WTC11 (cell line): ENCODE measurements at regions not wholly inside any gene's neighbourhood (a gene's known extent, or its start where the extent isn't known, plus 50 kb on each side); places are given as distances from the start of the nearest gene placed in this dataset.

Source experiments
- ATAC-seq: fragments of 200-7000 bp; cut with Tn5 transposase; 2 replicates; pipeline ENCODE4 v1.10.0; 2021; ENCODE audit warnings: mild to moderate bottlenecking, moderate library complexity
- CTCF ChIA-PET: fragments of 300-600 bp; sonication (Branson Sonifier 250); formaldehyde crosslinking; loops from one replicate; lab custom pipeline; 2021; ENCODE audit warnings: antibody characterized with exemption; lab: Charles Lee
- POLR2A ChIA-PET: fragments of 350-600 bp; sonication (Branson Sonifier 250); formaldehyde crosslinking; loops from one replicate; lab custom pipeline; 2021; ENCODE audit warnings: antibody characterized with exemption; lab: Charles Lee
- DNase-seq: peaks from one replicate; pipeline ENCODE4 v3.0.0; 2021; ENCODE audit warnings: low spot score
- H3K27ac Mint-ChIP-seq: 2 replicates; pipeline ENCODE4 v1.8.0; 2021; ENCODE audit warnings: mixed read lengths
- H3K27me3 Mint-ChIP-seq: 2 replicates; pipeline ENCODE4 v1.8.0; 2021; ENCODE audit warnings: low read depth, mild to moderate bottlenecking, moderate library complexity, mixed read lengths
- H3K36me3 Mint-ChIP-seq: 2 replicates; pipeline ENCODE4 v1.8.0; 2021; ENCODE audit warnings: mixed read lengths
- H3K4me1 Mint-ChIP-seq: 2 replicates; pipeline ENCODE4 v1.8.0; 2022; ENCODE audit warnings: mixed read lengths
- H3K4me3 Mint-ChIP-seq: 2 replicates; pipeline ENCODE4 v1.8.0; 2021; ENCODE audit warnings: mild to moderate bottlenecking, moderate library complexity, mixed read lengths
- H3K9me3 Mint-ChIP-seq: 2 replicates; pipeline ENCODE4 v1.8.0; 2021; ENCODE audit warnings: mixed read lengths
- CREB1 ChIP-seq: sonication (generic); formaldehyde crosslinking; IDR thresholded peaks from 2 replicates; pipeline ENCODE4 v1.8.0; 2023; ENCODE audit warnings: mild to moderate bottlenecking, missing genetic modification reagents
- FOXJ3 ChIP-seq: sonication (generic); formaldehyde crosslinking; IDR thresholded peaks from 2 replicates; pipeline ENCODE4 v1.9.0; 2021; ENCODE audit warnings: missing genetic modification reagents, mild to moderate bottlenecking, borderline replicate concordance
- GABPB1 ChIP-seq: sonication (generic); formaldehyde crosslinking; IDR thresholded peaks from 2 replicates; pipeline ENCODE4 v1.8.1; 2023; ENCODE audit warnings: mild to moderate bottlenecking, missing genetic modification reagents
- HMGA2 ChIP-seq: fragments of 250-450 bp; sonication (Bioruptor Pico); IDR thresholded peaks from 2 replicates; pipeline ENCODE4 v1.4.0; 2021; ENCODE audit warnings: mild to moderate bottlenecking, moderate library complexity
- KAT7 ChIP-seq: sonication (generic); formaldehyde crosslinking; IDR thresholded peaks from 2 replicates; pipeline ENCODE4 v1.8.1; 2023; ENCODE audit warnings: missing genetic modification reagents, mild to moderate bottlenecking, borderline replicate concordance
- NR3C1 ChIP-seq: sonication (generic); formaldehyde crosslinking; conservative IDR thresholded peaks from 2 replicates; pipeline ENCODE4 v1.8.1; 2023; ENCODE audit warnings: low read depth, mild to moderate bottlenecking, missing genetic modification reagents
- RORB ChIP-seq: fragments of 250-450 bp; sonication (Bioruptor Pico); IDR thresholded peaks from 2 replicates; pipeline ENCODE4 v1.9.0; 2021; ENCODE audit warnings: mild to moderate bottlenecking
- SMAD4 ChIP-seq: sonication (generic); formaldehyde crosslinking; IDR thresholded peaks from 2 replicates; pipeline ENCODE4 v1.8.0; 2022; ENCODE audit warnings: mild to moderate bottlenecking, missing genetic modification reagents
- SOX15 ChIP-seq: fragments of 250-450 bp; sonication (Bioruptor Pico); IDR thresholded peaks from 2 replicates; pipeline ENCODE4 v1.9.0; 2021; ENCODE audit warnings: mild to moderate bottlenecking
- ZNF263 ChIP-seq: sonication (generic); formaldehyde crosslinking; IDR thresholded peaks from 2 replicates; pipeline ENCODE4 v1.8.1; 2022; ENCODE audit warnings: low read depth, mild to moderate bottlenecking, moderate library complexity, missing genetic modification reagents
- TF ChIP-seq, protein P1 (sequence below): sonication (generic); formaldehyde crosslinking; IDR thresholded peaks from 2 replicates; pipeline ENCODE4 v1.8.0; 2023; ENCODE audit warnings: missing genetic modification reagents, mild to moderate bottlenecking, borderline replicate concordance
- TF ChIP-seq, protein P2 (sequence below): sonication (generic); formaldehyde crosslinking; IDR thresholded peaks from 2 replicates; pipeline ENCODE4 v1.8.0; 2022; ENCODE audit warnings: mild to moderate bottlenecking, missing genetic modification reagents
- TF ChIP-seq, protein P3 (sequence below): sonication (generic); formaldehyde crosslinking; IDR thresholded peaks from 2 replicates; pipeline ENCODE4 v1.8.0; 2023; ENCODE audit warnings: mild to moderate bottlenecking, missing genetic modification reagents
- TF ChIP-seq, protein P4 (sequence below): sonication (generic); formaldehyde crosslinking; IDR thresholded peaks from 2 replicates; pipeline ENCODE4 v1.8.0; 2023; ENCODE audit warnings: missing genetic modification reagents
- TF ChIP-seq, protein P5 (sequence below): fragments of 250-450 bp; sonication (Bioruptor Pico); IDR thresholded peaks from 2 replicates; pipeline ENCODE4 v1.9.0; 2021; ENCODE audit warnings: moderate library complexity, mild to moderate bottlenecking, inconsistent platforms, borderline replicate concordance
- TF ChIP-seq, protein P6 (sequence below): sonication (generic); formaldehyde crosslinking; IDR thresholded peaks from 2 replicates; pipeline ENCODE4 v1.8.1; 2023; ENCODE audit warnings: mild to moderate bottlenecking, missing genetic modification reagents
- TF ChIP-seq, protein P7 (sequence below): sonication (generic); formaldehyde crosslinking; IDR thresholded peaks from 2 replicates; pipeline ENCODE4 v1.8.0; 2022; ENCODE audit warnings: mild to moderate bottlenecking, missing genetic modification reagents
- TF ChIP-seq, protein P8 (sequence below): sonication (generic); formaldehyde crosslinking; IDR thresholded peaks from 2 replicates; pipeline ENCODE4 v1.8.1; 2022; ENCODE audit warnings: low read depth, mild to moderate bottlenecking, moderate library complexity, missing genetic modification reagents, borderline replicate concordance
- TF ChIP-seq, protein P9 (sequence below): sonication (generic); formaldehyde crosslinking; conservative IDR thresholded peaks from 2 replicates; pipeline ENCODE4 v1.8.1; 2022; ENCODE audit warnings: mild to moderate bottlenecking, missing genetic modification reagents
- TF ChIP-seq, protein P10 (sequence below): sonication (generic); formaldehyde crosslinking; IDR thresholded peaks from 2 replicates; pipeline ENCODE4 v1.8.0; 2022; ENCODE audit warnings: mild to moderate bottlenecking, missing genetic modification reagents

DNA sequence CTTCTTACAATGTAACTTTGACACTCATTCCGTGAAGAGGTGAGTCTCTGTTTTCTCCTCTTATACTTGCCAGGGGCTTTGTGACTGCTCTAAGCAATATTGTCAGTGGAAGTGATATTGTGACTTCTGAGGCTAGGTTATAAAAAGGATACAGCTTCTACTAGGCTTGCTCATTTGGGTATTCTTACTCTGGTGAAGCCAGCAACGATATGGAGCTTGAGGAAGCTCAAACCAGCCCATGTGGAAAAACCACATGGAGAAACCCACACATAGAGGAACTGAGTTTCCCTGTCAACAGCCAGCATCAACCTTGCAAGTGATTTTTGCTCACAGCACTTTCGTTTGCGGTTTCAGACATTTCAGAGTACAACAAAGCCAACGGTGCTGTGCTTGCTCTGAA lies 149.6 kb upstream of the SEMA3E start:
- no peaks in the 10 kb centered on the region for H3K36me3 Mint-ChIP-seq
- peaks cover 8% of the 10 kb centered on the region for H3K9me3 Mint-ChIP-seq
- TF ChIP-seq, protein P1, sequence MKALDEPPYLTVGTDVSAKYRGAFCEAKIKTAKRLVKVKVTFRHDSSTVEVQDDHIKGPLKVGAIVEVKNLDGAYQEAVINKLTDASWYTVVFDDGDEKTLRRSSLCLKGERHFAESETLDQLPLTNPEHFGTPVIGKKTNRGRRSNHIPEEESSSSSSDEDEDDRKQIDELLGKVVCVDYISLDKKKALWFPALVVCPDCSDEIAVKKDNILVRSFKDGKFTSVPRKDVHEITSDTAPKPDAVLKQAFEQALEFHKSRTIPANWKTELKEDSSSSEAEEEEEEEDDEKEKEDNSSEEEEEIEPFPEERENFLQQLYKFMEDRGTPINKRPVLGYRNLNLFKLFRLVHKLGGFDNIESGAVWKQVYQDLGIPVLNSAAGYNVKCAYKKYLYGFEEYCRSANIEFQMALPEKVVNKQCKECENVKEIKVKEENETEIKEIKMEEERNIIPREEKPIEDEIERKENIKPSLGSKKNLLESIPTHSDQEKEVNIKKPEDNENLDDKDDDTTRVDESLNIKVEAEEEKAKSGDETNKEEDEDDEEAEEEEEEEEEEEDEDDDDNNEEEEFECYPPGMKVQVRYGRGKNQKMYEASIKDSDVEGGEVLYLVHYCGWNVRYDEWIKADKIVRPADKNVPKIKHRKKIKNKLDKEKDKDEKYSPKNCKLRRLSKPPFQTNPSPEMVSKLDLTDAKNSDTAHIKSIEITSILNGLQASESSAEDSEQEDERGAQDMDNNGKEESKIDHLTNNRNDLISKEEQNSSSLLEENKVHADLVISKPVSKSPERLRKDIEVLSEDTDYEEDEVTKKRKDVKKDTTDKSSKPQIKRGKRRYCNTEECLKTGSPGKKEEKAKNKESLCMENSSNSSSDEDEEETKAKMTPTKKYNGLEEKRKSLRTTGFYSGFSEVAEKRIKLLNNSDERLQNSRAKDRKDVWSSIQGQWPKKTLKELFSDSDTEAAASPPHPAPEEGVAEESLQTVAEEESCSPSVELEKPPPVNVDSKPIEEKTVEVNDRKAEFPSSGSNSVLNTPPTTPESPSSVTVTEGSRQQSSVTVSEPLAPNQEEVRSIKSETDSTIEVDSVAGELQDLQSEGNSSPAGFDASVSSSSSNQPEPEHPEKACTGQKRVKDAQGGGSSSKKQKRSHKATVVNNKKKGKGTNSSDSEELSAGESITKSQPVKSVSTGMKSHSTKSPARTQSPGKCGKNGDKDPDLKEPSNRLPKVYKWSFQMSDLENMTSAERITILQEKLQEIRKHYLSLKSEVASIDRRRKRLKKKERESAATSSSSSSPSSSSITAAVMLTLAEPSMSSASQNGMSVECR (CRISPR knock-in tag), result no peak
- TF ChIP-seq, protein P2, sequence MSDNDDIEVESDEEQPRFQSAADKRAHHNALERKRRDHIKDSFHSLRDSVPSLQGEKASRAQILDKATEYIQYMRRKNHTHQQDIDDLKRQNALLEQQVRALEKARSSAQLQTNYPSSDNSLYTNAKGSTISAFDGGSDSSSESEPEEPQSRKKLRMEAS (CRISPR knock-in tag), result no peak
- TF ChIP-seq SOX15 (no peak), GABPB1 (CRISPR knock-in tag) (no peak), NR3C1 (CRISPR knock-in tag) (no peak), CREB1 (CRISPR knock-in tag) (no peak), ZNF263 (CRISPR knock-in tag) (no peak), SMAD4 (CRISPR knock-in tag) (no peak), FOXJ3 (CRISPR knock-in tag) (no peak), KAT7 (CRISPR knock-in tag) (no peak), HMGA2 (CRISPR knock-in tag) (no peak), RORB (no peak)
- TF ChIP-seq, protein P3, sequence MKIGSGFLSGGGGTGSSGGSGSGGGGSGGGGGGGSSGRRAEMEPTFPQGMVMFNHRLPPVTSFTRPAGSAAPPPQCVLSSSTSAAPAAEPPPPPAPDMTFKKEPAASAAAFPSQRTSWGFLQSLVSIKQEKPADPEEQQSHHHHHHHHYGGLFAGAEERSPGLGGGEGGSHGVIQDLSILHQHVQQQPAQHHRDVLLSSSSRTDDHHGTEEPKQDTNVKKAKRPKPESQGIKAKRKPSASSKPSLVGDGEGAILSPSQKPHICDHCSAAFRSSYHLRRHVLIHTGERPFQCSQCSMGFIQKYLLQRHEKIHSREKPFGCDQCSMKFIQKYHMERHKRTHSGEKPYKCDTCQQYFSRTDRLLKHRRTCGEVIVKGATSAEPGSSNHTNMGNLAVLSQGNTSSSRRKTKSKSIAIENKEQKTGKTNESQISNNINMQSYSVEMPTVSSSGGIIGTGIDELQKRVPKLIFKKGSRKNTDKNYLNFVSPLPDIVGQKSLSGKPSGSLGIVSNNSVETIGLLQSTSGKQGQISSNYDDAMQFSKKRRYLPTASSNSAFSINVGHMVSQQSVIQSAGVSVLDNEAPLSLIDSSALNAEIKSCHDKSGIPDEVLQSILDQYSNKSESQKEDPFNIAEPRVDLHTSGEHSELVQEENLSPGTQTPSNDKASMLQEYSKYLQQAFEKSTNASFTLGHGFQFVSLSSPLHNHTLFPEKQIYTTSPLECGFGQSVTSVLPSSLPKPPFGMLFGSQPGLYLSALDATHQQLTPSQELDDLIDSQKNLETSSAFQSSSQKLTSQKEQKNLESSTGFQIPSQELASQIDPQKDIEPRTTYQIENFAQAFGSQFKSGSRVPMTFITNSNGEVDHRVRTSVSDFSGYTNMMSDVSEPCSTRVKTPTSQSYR (CRISPR knock-in tag), result no peak
- TF ChIP-seq, protein P4, sequence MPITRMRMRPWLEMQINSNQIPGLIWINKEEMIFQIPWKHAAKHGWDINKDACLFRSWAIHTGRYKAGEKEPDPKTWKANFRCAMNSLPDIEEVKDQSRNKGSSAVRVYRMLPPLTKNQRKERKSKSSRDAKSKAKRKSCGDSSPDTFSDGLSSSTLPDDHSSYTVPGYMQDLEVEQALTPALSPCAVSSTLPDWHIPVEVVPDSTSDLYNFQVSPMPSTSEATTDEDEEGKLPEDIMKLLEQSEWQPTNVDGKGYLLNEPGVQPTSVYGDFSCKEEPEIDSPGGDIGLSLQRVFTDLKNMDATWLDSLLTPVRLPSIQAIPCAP (CRISPR knock-in tag), result no peak
- TF ChIP-seq, protein P5, sequence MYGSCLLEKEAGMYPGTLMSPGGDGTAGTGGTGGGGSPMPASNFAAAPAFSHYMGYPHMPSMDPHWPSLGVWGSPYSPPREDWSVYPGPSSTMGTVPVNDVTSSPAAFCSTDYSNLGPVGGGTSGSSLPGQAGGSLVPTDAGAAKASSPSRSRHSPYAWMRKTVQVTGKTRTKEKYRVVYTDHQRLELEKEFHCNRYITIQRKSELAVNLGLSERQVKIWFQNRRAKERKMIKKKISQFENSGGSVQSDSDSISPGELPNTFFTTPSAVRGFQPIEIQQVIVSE (CRISPR knock-in tag), result no peak
- TF ChIP-seq, protein P6, sequence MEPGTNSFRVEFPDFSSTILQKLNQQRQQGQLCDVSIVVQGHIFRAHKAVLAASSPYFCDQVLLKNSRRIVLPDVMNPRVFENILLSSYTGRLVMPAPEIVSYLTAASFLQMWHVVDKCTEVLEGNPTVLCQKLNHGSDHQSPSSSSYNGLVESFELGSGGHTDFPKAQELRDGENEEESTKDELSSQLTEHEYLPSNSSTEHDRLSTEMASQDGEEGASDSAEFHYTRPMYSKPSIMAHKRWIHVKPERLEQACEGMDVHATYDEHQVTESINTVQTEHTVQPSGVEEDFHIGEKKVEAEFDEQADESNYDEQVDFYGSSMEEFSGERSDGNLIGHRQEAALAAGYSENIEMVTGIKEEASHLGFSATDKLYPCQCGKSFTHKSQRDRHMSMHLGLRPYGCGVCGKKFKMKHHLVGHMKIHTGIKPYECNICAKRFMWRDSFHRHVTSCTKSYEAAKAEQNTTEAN, result no peak
- TF ChIP-seq, protein P7, sequence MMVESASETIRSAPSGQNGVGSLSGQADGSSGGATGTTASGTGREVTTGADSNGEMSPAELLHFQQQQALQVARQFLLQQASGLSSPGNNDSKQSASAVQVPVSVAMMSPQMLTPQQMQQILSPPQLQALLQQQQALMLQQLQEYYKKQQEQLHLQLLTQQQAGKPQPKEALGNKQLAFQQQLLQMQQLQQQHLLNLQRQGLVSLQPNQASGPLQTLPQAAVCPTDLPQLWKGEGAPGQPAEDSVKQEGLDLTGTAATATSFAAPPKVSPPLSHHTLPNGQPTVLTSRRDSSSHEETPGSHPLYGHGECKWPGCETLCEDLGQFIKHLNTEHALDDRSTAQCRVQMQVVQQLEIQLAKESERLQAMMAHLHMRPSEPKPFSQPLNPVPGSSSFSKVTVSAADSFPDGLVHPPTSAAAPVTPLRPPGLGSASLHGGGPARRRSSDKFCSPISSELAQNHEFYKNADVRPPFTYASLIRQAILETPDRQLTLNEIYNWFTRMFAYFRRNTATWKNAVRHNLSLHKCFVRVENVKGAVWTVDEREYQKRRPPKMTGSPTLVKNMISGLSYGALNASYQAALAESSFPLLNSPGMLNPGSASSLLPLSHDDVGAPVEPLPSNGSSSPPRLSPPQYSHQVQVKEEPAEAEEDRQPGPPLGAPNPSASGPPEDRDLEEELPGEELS (CRISPR knock-in tag), result no peak
- TF ChIP-seq, protein P8, sequence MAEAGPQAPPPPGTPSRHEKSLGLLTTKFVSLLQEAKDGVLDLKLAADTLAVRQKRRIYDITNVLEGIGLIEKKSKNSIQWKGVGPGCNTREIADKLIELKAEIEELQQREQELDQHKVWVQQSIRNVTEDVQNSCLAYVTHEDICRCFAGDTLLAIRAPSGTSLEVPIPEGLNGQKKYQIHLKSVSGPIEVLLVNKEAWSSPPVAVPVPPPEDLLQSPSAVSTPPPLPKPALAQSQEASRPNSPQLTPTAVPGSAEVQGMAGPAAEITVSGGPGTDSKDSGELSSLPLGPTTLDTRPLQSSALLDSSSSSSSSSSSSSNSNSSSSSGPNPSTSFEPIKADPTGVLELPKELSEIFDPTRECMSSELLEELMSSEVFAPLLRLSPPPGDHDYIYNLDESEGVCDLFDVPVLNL, result no peak
- TF ChIP-seq, protein P9, sequence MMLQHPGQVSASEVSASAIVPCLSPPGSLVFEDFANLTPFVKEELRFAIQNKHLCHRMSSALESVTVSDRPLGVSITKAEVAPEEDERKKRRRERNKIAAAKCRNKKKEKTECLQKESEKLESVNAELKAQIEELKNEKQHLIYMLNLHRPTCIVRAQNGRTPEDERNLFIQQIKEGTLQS (CRISPR knock-in tag), result no peak
- TF ChIP-seq, protein P10, sequence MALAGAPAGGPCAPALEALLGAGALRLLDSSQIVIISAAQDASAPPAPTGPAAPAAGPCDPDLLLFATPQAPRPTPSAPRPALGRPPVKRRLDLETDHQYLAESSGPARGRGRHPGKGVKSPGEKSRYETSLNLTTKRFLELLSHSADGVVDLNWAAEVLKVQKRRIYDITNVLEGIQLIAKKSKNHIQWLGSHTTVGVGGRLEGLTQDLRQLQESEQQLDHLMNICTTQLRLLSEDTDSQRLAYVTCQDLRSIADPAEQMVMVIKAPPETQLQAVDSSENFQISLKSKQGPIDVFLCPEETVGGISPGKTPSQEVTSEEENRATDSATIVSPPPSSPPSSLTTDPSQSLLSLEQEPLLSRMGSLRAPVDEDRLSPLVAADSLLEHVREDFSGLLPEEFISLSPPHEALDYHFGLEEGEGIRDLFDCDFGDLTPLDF (CRISPR knock-in tag), result no peak
- no peak overlapping the region for H3K4me3 Mint-ChIP-seq
- DNase-seq, result no peak
- no peak for ATAC-seq
- H3K27ac Mint-ChIP-seq, result no peak overlapping the region
- H3K27me3 Mint-ChIP-seq, result no peaks in the 10 kb centered on the region
- no peaks in the 10 kb centered on the region for H3K4me1 Mint-ChIP-seq
- ChIA-PET POLR2A (no interaction called here), CTCF (no interaction called here)
